K562 (cell line): ENCODE measurements at regions not wholly inside any gene's neighbourhood (a gene's known extent, or its start where the extent isn't known, plus 50 kb on each side); places are given as distances from the start of the nearest gene placed in this dataset.

ENCODE experiments used
- ATAC-seq: fragments of 200-7000 bp; cut with Tn5 transposase; 3 replicates; pipeline ENCODE4 v1.9.1; 2020; ENCODE audit warnings: moderate library complexity
- BruUV-seq: library from RNA; stranded (reverse); fragments of 400-500 nt; replicated peaks from 2 replicates; lab custom pipeline; 2021; lab: Mats Ljungman, UMichigan
- CTCF ChIA-PET: fragments of 300-600 bp; formaldehyde crosslinking; extraction: SDS; loops from one replicate; lab custom pipeline; 2021; ENCODE audit warnings: low intra/inter-chr PET ratio; lab: Yijun Ruan, JAX
- POLR2A ChIA-PET: fragments of 300-600, 350-650 bp; sonication (Branson Sonifier 250); formaldehyde crosslinking; extraction: SDS; loops from one replicate; lab custom pipeline; 2021; ENCODE audit warnings: antibody characterized with exemption, inconsistent platforms; lab: Yijun Ruan, JAX
- DNase-seq, 4 experiments: peaks; one replicate each; pipeline versions ENCODE4 v3.0.0 to v3.0.0-alpha.2; 2011 to 2018; ENCODE audit warnings: low spot score in 3 of 4, mixed read lengths in 3 of 4; ENCODE audit errors: extremely low read depth in 1 of 4
- FAIRE-seq: peaks from 2 replicates; lab custom pipeline; 2011; peaks lifted over from hg19 to GRCh38; lab: Jason Lieb, UNC
- H2AFZ ChIP-seq: 2 replicates; pipeline ENCODE4 v1.6.0; 2011; ENCODE audit warnings: low read depth, low read length, control low read depth, inconsistent platforms
- H3K27ac ChIP-seq: fragments of 200-600 bp; 3 replicates; pipeline ENCODE4 v1.8.0; 2011; ENCODE audit warnings: low read depth, mild to moderate bottlenecking, control low read depth, inconsistent platforms, low read length, moderate library complexity, mixed read lengths; ENCODE audit errors: extremely low read depth
- H3K27me3 ChIP-seq, 2 experiments: fragments of 300-600 bp in 1 of 2; 2 replicates in 1 of 2; 3 replicates in 1 of 2; pipeline versions ENCODE4 v1.6.0 to v1.8.0; 2011; ENCODE audit warnings: inconsistent platforms in 2 of 2, low read length in 2 of 2, mild to moderate bottlenecking in 1 of 2, mixed read lengths in 1 of 2, moderate library complexity in 1 of 2; ENCODE audit not compliant: control insufficient read depth in 2 of 2, insufficient read depth in 2 of 2
- H3K36me3 ChIP-seq: fragments of 300-600 bp; 3 replicates; pipeline ENCODE4 v1.8.0; 2011; ENCODE audit warnings: mild to moderate bottlenecking, low read length, inconsistent platforms; ENCODE audit not compliant: control insufficient read depth, insufficient read depth
- H3K4me1 ChIP-seq, 2 experiments: fragments of 200-600 bp in 1 of 2; replicated peaks in 1 of 2; 2 replicates in 1 of 2; 3 replicates in 1 of 2; pipeline versions ENCODE4 v1.5.1 to v1.8.0; 2011; ENCODE audit warnings: inconsistent platforms in 2 of 2, low read length in 2 of 2, mild to moderate bottlenecking in 1 of 2, mixed read lengths in 1 of 2, moderate library complexity in 1 of 2; ENCODE audit not compliant: control insufficient read depth in 2 of 2, insufficient read depth in 2 of 2
- H3K4me2 ChIP-seq: 2 replicates; pipeline ENCODE4 v1.6.1; 2011; ENCODE audit warnings: low read length, control low read depth, inconsistent platforms, mixed read lengths; ENCODE audit not compliant: insufficient read depth
- H3K4me3 ChIP-seq: fragments of 200-600 bp; sonication (generic), shearing (Covaris generic); 2 replicates; pipeline ENCODE4 v1.5.1; 2016; ENCODE audit warnings: control low read depth, inconsistent platforms
- H3K79me2 ChIP-seq: fragments of 200-600 bp; 3 replicates; pipeline ENCODE4 v1.8.0; 2011; ENCODE audit warnings: low read length, inconsistent platforms; ENCODE audit not compliant: control insufficient read depth, insufficient read depth
- H3K9ac ChIP-seq, 2 experiments: 2 replicates each; pipeline versions ENCODE4 v1.6.0 to v1.6.1; 2011; ENCODE audit warnings: low read depth in 2 of 2, low read length in 2 of 2, control low read depth in 1 of 2, inconsistent platforms in 1 of 2, mild to moderate bottlenecking in 1 of 2, mixed read lengths in 1 of 2; ENCODE audit not compliant: insufficient read depth in 1 of 2
- H3K9me1 ChIP-seq: one replicate; pipeline ENCODE4 v1.6.0; 2011; ENCODE audit warnings: inconsistent platforms, mild to moderate bottlenecking, low read length, moderate library complexity; ENCODE audit not compliant: control insufficient read depth, insufficient read depth
- H3K9me3 ChIP-seq: replicated peaks from 2 replicates; pipeline ENCODE4 v1.5.1; 2011; ENCODE audit warnings: low read depth, low read length, inconsistent platforms; ENCODE audit not compliant: control insufficient read depth, insufficient read depth
- H4K20me1 ChIP-seq: replicated peaks from 2 replicates; pipeline ENCODE4 v1.6.1; 2011; ENCODE audit warnings: low read length, inconsistent platforms, mixed read lengths; ENCODE audit not compliant: control insufficient read depth, insufficient read depth
- CREBBP ChIP-seq: IDR thresholded peaks from one replicate; pipeline ENCODE4 v1.6.1; 2012; ENCODE audit warnings: low read depth, mild to moderate bottlenecking, control low read depth, inconsistent platforms, low read length
- FIP1L1 ChIP-seq: fragments of 200-400 bp; formaldehyde crosslinking; IDR thresholded peaks from 2 replicates; pipeline ENCODE4 v1.6.1; 2018; ENCODE audit warnings: mild to moderate bottlenecking, low read depth, low read length; ENCODE audit not compliant: poor library complexity, severe bottlenecking
- HBP1 ChIP-seq: fragments of 450-650 bp; formaldehyde crosslinking; IDR thresholded peaks from 2 replicates; pipeline ENCODE4 v1.4.0; 2022; ENCODE audit warnings: missing genetic modification characterization
- HINFP ChIP-seq: fragments of 450-650 bp; conservative IDR thresholded peaks from 2 replicates; pipeline ENCODE4 v1.6.1; 2016; ENCODE audit warnings: missing genetic modification characterization, low read depth, mild to moderate bottlenecking, control low read depth, missing compliant biosample characterization
- HMBOX1 ChIP-seq: sonication (generic); IDR thresholded peaks from 2 replicates; pipeline ENCODE4 v1.6.1; 2016
- KLF16 ChIP-seq: IDR thresholded peaks from 2 replicates; pipeline ENCODE4 v1.6.1; 2016; ENCODE audit warnings: antibody characterized with exemption
- PPARD ChIP-seq: fragments of 250-450 bp; sonication (Bioruptor Pico); IDR thresholded peaks from 2 replicates; pipeline ENCODE4 v1.8.0; 2022; ENCODE audit warnings: inconsistent platforms, mild to moderate bottlenecking, moderate library complexity
- SNRNP70 ChIP-seq: fragments of 200-400 bp; formaldehyde crosslinking; optimal IDR thresholded peaks from 2 replicates; pipeline ENCODE3; 2017; ENCODE audit warnings: low read depth, low read length
- ZNF174 ChIP-seq: fragments of 250-450 bp; sonication (Bioruptor Pico); IDR thresholded peaks from 2 replicates; pipeline ENCODE4 v1.4.0; 2020; ENCODE audit warnings: mild to moderate bottlenecking
- ZNF407 ChIP-seq: fragments of 450-650 bp; IDR thresholded peaks from 2 replicates; pipeline ENCODE4 v1.6.1; 2016; ENCODE audit warnings: low read depth
- WGBS: fragments of 100-300 bp; shearing (Covaris generic); methylation state at CpG from one replicate; pipeline ENCODE4 v1.1.6; 2016; ENCODE audit warnings: low coverage, mixed read lengths; ENCODE audit not compliant: insufficient coverage; ENCODE audit errors: missing lambda C conversion rate; 5-methylcytosine and 5-hydroxymethylcytosine counted together
- in situ Hi-C: fragments of 300-500 bp; cut with MboI; formaldehyde crosslinking; loops from 4 replicates; pipeline ENCODE4 v1.15.0; 2018; ENCODE audit warnings: inconsistent platforms, mixed read lengths
- intact Hi-C: fragments of 100-400 bp; cut with micrococcal nuclease; formaldehyde crosslinking; loops from 2 replicates; pipeline ENCODE4 v1.14.2; 2022

GRCh38 chr11:41848349-41848748 is 388.9 kb upstream of the LRRC4C start (continued):
- no peak for TF ChIP-seq ZNF407

- H3K27me3 ChIP-seq: no peaks in the 10 kb centered on the region
- POLR2A ChIA-PET: no interaction called here
- H3K79me2 ChIP-seq: no peaks in the 10 kb centered on the region
- no peaks in the 10 kb centered on the region for H4K20me1 ChIP-seq
- no peak overlapping the region for H2AFZ ChIP-seq
- H3K36me3 ChIP-seq: no peaks in the 10 kb centered on the region
- no peak overlapping the region for H3K9ac ChIP-seq
- H3K4me3 ChIP-seq: no peak overlapping the region
- H3K27ac ChIP-seq: no peak overlapping the region
- FAIRE-seq (no peak), ATAC-seq (no peak), DNase-seq (no peak)
- H3K9me3 ChIP-seq: no peaks in the 10 kb centered on the region
- intact Hi-C loops (no loop called here), in situ Hi-C loops (no loop called here)
- no TSS peak for BruUV-seq
- 0% methylated on average over 1 of the region's 1 CpG for WGBS
- no peaks in the 10 kb centered on the region for H3K4me1 ChIP-seq
- H3K4me2 ChIP-seq: no peak overlapping the region
- no peaks in the 10 kb centered on the region for H3K9me1 ChIP-seq
- CTCF ChIA-PET: no interaction called here
- TF ChIP-seq HMBOX1 (no peak), KLF16 (no peak), CREBBP (no peak), SNRNP70 (no peak), PPARD (CRISPR knock-in tag) (no peak), ZNF174 (no peak), FIP1L1 (no peak), HBP1 (CRISPR knock-in tag) (no peak), HINFP (no peak)
Observed at GRCh38 chr11:41849250-41849649, 389.8 kb upstream of the LRRC4C start.
